IMR-90 (cell line): ENCODE measurements at regions not wholly inside any gene's neighbourhood (a gene's known extent, or its start where the extent isn't known, plus 50 kb on each side); places are given as distances from the start of the nearest gene placed in this dataset.

Experiments
- ATAC-seq: fragments of 200-7000 bp; cut with Tn5 transposase; 2 replicates; pipeline ENCODE4 v1.9.1; 2020; ENCODE audit warnings: low read depth, mild to moderate bottlenecking, moderate library complexity
- BruUV-seq: library from RNA; stranded (reverse); fragments of 400-500 nt; replicated peaks from 2 replicates; lab custom pipeline; 2021; lab: Mats Ljungman, UMichigan
- CTCF ChIA-PET: fragments of 300-600 bp; formaldehyde crosslinking; extraction: SDS; loops from one replicate; lab custom pipeline; 2021; ENCODE audit warnings: antibody characterized with exemption; lab: Yijun Ruan, JAX
- POLR2A ChIA-PET: fragments of 300-600 bp; sonication (Branson Sonifier 250); formaldehyde crosslinking; loops from one replicate; lab custom pipeline; 2022; ENCODE audit warnings: antibody characterized with exemption; ENCODE audit not compliant: unreplicated experiment; lab: Charles Lee
- DNase-seq: peaks from one replicate; pipeline ENCODE4 v3.0.0; 2013
- H2AFZ ChIP-seq: replicated peaks from 2 replicates; pipeline ENCODE3; 2013; ENCODE audit warnings: low read length, mild to moderate bottlenecking; ENCODE audit not compliant: poor library complexity
- H2AK5ac ChIP-seq: 2 replicates; pipeline ENCODE4 v1.6.1; 2013; ENCODE audit warnings: low read depth, low read length, inconsistent platforms
- H2AK9ac ChIP-seq: replicated peaks from 2 replicates; pipeline ENCODE3; 2013; ENCODE audit warnings: mild to moderate bottlenecking, low read depth, low read length, moderate library complexity; ENCODE audit not compliant: poor library complexity
- H2BK120ac ChIP-seq: 2 replicates; pipeline ENCODE4 v1.6.1; 2013; ENCODE audit warnings: low read depth, low read length, inconsistent platforms
- H2BK15ac ChIP-seq: 3 replicates; pipeline ENCODE4 v1.6.1; 2013; ENCODE audit warnings: low read depth, low read length, inconsistent platforms
- H2BK20ac ChIP-seq: 2 replicates; pipeline ENCODE4 v1.6.1; 2013; ENCODE audit warnings: low read depth, mild to moderate bottlenecking, inconsistent platforms, low read length, moderate library complexity
- H2BK5ac ChIP-seq: 2 replicates; pipeline ENCODE4 v1.6.1; 2013; ENCODE audit warnings: mild to moderate bottlenecking, low read depth, low read length, inconsistent platforms; ENCODE audit not compliant: poor library complexity, severe bottlenecking
- H3K14ac ChIP-seq: replicated peaks from 2 replicates; pipeline ENCODE4 v1.6.1; 2013; ENCODE audit warnings: low read depth, low read length, inconsistent platforms
- H3K18ac ChIP-seq: 2 replicates; pipeline ENCODE4 v1.6.1; 2013; ENCODE audit warnings: low read depth, low read length, control low read depth
- H3K23ac ChIP-seq: 2 replicates; pipeline ENCODE4 v1.6.1; 2013; ENCODE audit warnings: low read depth, low read length, inconsistent platforms
- H3K27ac ChIP-seq: 2 replicates; pipeline ENCODE4 v1.5.1; 2013; ENCODE audit warnings: mild to moderate bottlenecking, control low read depth, low read length; ENCODE audit not compliant: insufficient read depth
- H3K27me3 ChIP-seq: 2 replicates; pipeline ENCODE4 v1.6.1; 2013; ENCODE audit warnings: low read length; ENCODE audit not compliant: control insufficient read depth, insufficient read depth
- H3K36me3 ChIP-seq: 2 replicates; pipeline ENCODE4 v1.6.1; 2013; ENCODE audit warnings: low read length, mixed read lengths; ENCODE audit not compliant: control insufficient read depth, insufficient read depth
- H3K4ac ChIP-seq: 2 replicates; pipeline ENCODE4 v1.6.1; 2013; ENCODE audit warnings: low read depth, low read length, inconsistent platforms
- H3K4me1 ChIP-seq: 2 replicates; pipeline ENCODE4 v1.6.1; 2013; ENCODE audit warnings: low read length, mixed read lengths; ENCODE audit not compliant: control insufficient read depth, insufficient read depth
- H3K4me2 ChIP-seq: 2 replicates; pipeline ENCODE4 v1.6.1; 2013; ENCODE audit warnings: low read depth, mild to moderate bottlenecking, control low read depth, low read length, moderate library complexity
- H3K4me3 ChIP-seq: 2 replicates; pipeline ENCODE4 v1.5.1; 2013; ENCODE audit warnings: low read depth, mild to moderate bottlenecking, control low read depth, low read length, moderate library complexity; ENCODE audit not compliant: insufficient read depth
- H3K56ac ChIP-seq: 2 replicates; pipeline ENCODE4 v1.6.1; 2013; ENCODE audit warnings: low read length, inconsistent platforms; ENCODE audit not compliant: insufficient read depth; ENCODE audit errors: extremely low read depth
- H3K79me1 ChIP-seq, 2 experiments: 2 replicates each; pipeline ENCODE4 v1.6.1; 2013; ENCODE audit warnings: low read length in 2 of 2, inconsistent platforms in 1 of 2, low read depth in 1 of 2
- H3K9ac ChIP-seq: 2 replicates; pipeline ENCODE4 v1.6.1; 2013; ENCODE audit warnings: low read depth, low read length, control low read depth
- H3K9me1 ChIP-seq: 2 replicates; pipeline ENCODE4 v1.6.1; 2013; ENCODE audit warnings: low read length, inconsistent platforms; ENCODE audit not compliant: insufficient read depth
- H3K9me3 ChIP-seq: 2 replicates; pipeline ENCODE4 v1.6.1; 2013; ENCODE audit warnings: low read length; ENCODE audit not compliant: control insufficient read depth, insufficient read depth
- H4K20me1 ChIP-seq: 2 replicates; pipeline ENCODE4 v1.6.1; 2013; ENCODE audit warnings: low read length, inconsistent platforms; ENCODE audit not compliant: insufficient read depth
- H4K5ac ChIP-seq: 2 replicates; pipeline ENCODE4 v1.6.1; 2013; ENCODE audit warnings: mild to moderate bottlenecking, low read depth, low read length, control low read depth
- H4K8ac ChIP-seq, 2 experiments: 2 replicates each; pipeline ENCODE4 v1.6.1; 2013; ENCODE audit warnings: low read depth in 2 of 2, low read length in 2 of 2, control low read depth in 1 of 2, inconsistent platforms in 1 of 2
- H4K91ac ChIP-seq: 2 replicates; pipeline ENCODE4 v1.6.1; 2013; ENCODE audit warnings: low read depth, low read length, inconsistent platforms; ENCODE audit not compliant: insufficient read depth
- CHD1 ChIP-seq: IDR thresholded peaks from 2 replicates; pipeline ENCODE4 v1.6.1; 2012; ENCODE audit warnings: low read depth, low read length, improper control_type of control experiment
- CTCF ChIP-seq: conservative IDR thresholded peaks from 2 replicates; pipeline ENCODE4 v1.5.1; 2012; ENCODE audit warnings: mild to moderate bottlenecking, low read depth, low read length, improper control_type of control experiment
- MAZ ChIP-seq: IDR thresholded peaks from 2 replicates; pipeline ENCODE4 v1.6.1; 2012; ENCODE audit warnings: low read depth, mild to moderate bottlenecking, low read length, improper control_type of control experiment, moderate library complexity, borderline replicate concordance
- WGBS, 2 experiments: methylation state at CpG; one replicate each; pipeline versions ENCODE4 v1.1.5 to v1.1.7; 2013; ENCODE audit warnings: missing lambda C conversion rate in 2 of 2; ENCODE audit not compliant: insufficient read length in 1 of 2; ENCODE audit errors: extremely low coverage in 2 of 2; 5-methylcytosine and 5-hydroxymethylcytosine counted together
- dilution Hi-C: fragments of 300-500 bp; cut with HindIII; formaldehyde crosslinking; loops from one replicate; pipeline ENCODE4 v1.14.3; 2018; ENCODE audit warnings: low sequenced_read_pairs; ENCODE audit not compliant: unreplicated experiment
- in situ Hi-C: fragments of 300-500 bp; cut with MboI; formaldehyde crosslinking; loops from 3 replicates; pipeline ENCODE4 v1.14.3; 2019; ENCODE audit warnings: low sequenced_read_pairs, inconsistent platforms, mixed read lengths
- intact Hi-C: fragments of 100-400 bp; cut with micrococcal nuclease; formaldehyde crosslinking; loops from 2 replicates; pipeline ENCODE4 v1.10.0; 2022

DNA sequence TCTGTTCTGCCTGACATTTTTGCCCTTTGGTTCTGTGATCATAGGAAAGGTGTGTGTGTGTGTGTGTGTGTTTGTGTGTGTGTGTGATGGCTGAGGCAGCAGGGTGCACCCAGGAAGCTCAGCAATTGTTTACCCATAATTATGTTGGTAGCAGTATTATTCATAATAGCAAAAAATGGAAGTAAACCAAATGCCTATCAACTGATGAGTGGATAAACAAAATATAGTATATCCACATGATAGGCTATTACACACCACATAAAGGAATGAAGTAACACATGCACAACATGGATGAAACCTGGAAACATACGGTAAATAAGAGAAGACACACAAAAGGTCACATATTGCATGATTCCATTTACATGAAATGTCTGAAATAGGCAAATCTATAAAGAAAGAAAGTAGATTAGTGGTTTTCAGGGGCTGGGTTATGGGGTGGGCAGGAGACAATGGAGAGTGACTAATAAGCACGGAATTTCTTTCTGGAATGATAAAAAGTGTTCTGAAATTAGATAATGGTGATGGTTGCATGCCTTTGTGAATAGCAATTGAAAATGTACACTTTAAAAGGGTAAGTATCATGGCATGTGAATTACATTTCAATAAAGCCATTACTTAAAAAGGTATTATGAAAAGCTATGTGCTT lies 167.2 kb downstream of the POLR2M start:
- ChIA-PET POLR2A (no interaction called here), CTCF (no interaction called here)
- TF ChIP-seq MAZ: no peak
- TF ChIP-seq CTCF: no peak
- TF ChIP-seq CHD1: no peak
- H3K79me1 ChIP-seq: no peaks in the 10 kb centered on the region
- H3K9ac ChIP-seq: no peak overlapping the region
- no peak overlapping the region for H3K4ac ChIP-seq
- no peaks in the 10 kb centered on the region for H4K20me1 ChIP-seq
- no peak overlapping the region for H3K18ac ChIP-seq
- 67% methylated on average over 1 of the region's 2 CpGs; no CpG with 5 or more reads in 1 of the 2 experiments for WGBS, 2 experiments
- no peak overlapping the region for H2BK20ac ChIP-seq
- dilution Hi-C loops (no loop called here), in situ Hi-C loops (no loop called here), intact Hi-C loops (no loop called here)
- no peaks in the 10 kb centered on the region for H3K9me1 ChIP-seq
- H4K8ac ChIP-seq: no peak overlapping the region
- no peak overlapping the region for H2AK5ac ChIP-seq
- ATAC-seq: no peak
- H3K4me1 ChIP-seq: no peaks in the 10 kb centered on the region
- H2AFZ ChIP-seq: no peak overlapping the region
- no TSS peak for BruUV-seq
- H4K91ac ChIP-seq: no peak overlapping the region
- no peaks in the 10 kb centered on the region for H3K9me3 ChIP-seq
- no peak overlapping the region for H2AK9ac ChIP-seq
- H3K27ac ChIP-seq: no peak overlapping the region
- H4K5ac ChIP-seq: no peak overlapping the region
- H3K56ac ChIP-seq: no peak overlapping the region
- no peak overlapping the region for H2BK5ac ChIP-seq
- H2BK15ac ChIP-seq: no peak overlapping the region
- no peak overlapping the region for H3K23ac ChIP-seq
- no peak overlapping the region for H3K14ac ChIP-seq
- no peak overlapping the region for H3K4me3 ChIP-seq
- H3K4me2 ChIP-seq: no peak overlapping the region
- no peaks in the 10 kb centered on the region for H3K36me3 ChIP-seq
- H2BK120ac ChIP-seq: no peak overlapping the region
- peak; percentile 7 for DNase-seq
- no peaks in the 10 kb centered on the region for H3K27me3 ChIP-seq
